ENCODE measurements at regions not wholly inside any gene's neighbourhood (a gene's known extent, or its start where the extent isn't known, plus 50 kb on each side); places are given as distances from the start of the nearest gene placed in this dataset.

DNA sequence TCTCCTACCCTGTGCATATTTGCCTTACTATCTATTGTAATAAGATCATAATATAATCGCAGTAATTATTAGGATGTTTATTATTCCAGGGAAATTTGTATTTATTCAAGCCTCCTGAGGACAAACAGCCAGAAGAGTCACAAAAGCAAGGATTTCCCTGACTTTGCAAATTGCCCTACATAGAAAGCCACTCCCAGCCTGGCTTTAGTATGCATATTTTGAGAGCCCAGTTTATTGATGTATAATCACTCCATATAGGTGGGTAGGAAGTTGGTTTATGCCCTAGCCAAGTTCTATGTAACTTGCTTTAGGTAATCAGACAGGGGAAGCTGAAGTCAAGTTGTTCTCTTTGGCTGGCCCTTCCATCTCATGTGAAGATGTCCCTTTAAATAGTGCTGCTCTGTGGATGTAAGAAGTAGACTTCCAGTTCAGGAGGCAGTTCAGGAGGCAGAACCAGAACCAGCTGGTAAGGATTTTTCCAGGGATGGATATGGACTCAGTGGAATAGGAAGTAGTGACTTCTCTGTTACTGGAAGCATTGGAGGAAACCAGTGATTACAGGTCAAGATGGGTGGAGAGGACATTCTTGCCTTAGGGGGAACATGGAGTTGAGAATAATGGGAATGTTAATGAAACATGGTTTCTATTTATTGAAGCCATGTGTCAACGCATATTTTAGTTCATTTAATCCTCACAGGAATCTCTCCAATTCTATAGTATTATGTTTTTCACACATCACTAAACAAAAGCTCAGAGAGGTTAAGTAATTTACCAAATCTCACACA, 70.5 kb upstream of the KIT start:
- no peak for FAIRE-seq
- Histone ChIP-seq H3K79me2 (ENCODE audit: control insufficient read depth, insufficient read depth, low read length) (no peaks in the 10 kb centered on the region), H3K36me3 (ENCODE audit: control insufficient read depth in 2 of 2, insufficient read depth in 2 of 2, low read length in 1 of 2) (no peaks in the 10 kb centered on the region), H3K9me3 (replicated peaks; ENCODE audit: control insufficient read depth, insufficient read depth, low read length) (no peaks in the 10 kb centered on the region), H2AFZ (ENCODE audit: control insufficient read depth, low read depth, low read length) (no peak overlapping the region), H3K27ac (ENCODE audit: control insufficient read depth, insufficient read depth) (no peak overlapping the region), H3K4me2 (ENCODE audit: control insufficient read depth, insufficient read depth) (no peak overlapping the region), H3K27me3 (replicated peaks in 1 of 2; ENCODE audit: control insufficient read depth in 2 of 2, insufficient read depth in 2 of 2, low read length in 1 of 2) (no peaks in the 10 kb centered on the region; a peak in 1 of 4 replicates), H4K20me1 (ENCODE audit: control insufficient read depth, insufficient read depth) (no peaks in the 10 kb centered on the region), H3K4me1 (ENCODE audit: control insufficient read depth, insufficient read depth, low read length) (no peaks in the 10 kb centered on the region), H3K4me3 (no peak overlapping the region), H3K9ac (ENCODE audit: control insufficient read depth, insufficient read depth, low read length) (no peak overlapping the region)
- RAD21 ChIA-PET (ENCODE audit: unreplicated experiment): no interaction called here
- ATAC-seq: no peak
- CTCF ChIA-PET: no interaction called here
- SMC1A ChIA-PET (ENCODE audit: uncharacterized antibody, unreplicated experiment): no interaction called here
- WGBS (ENCODE audit: insufficient coverage, insufficient replicate concordance, low lambda C conversion rate, missing lambda C conversion rate): 0% methylated on average over 2 of the region's 2 CpGs
- no peak for DNase-seq (ENCODE audit: low read depth, low spot score)
- TF ChIP-seq SP1 (IDR thresholded peaks at IDR 0.05; ENCODE audit: low read depth, low read length) (no peak), CHD2 (IDR thresholded peaks at IDR 0.05; ENCODE audit: borderline replicate concordance, low read depth, low read length) (no peak), FOXK2 (IDR thresholded peaks at IDR 0.05) (no peak), TCF12 (IDR thresholded peaks at IDR 0.05; ENCODE audit: low read depth, low read length) (no peak), ZSCAN29 (IDR thresholded peaks at IDR 0.05) (no peak)
- TF ChIP-seq, protein P1, sequence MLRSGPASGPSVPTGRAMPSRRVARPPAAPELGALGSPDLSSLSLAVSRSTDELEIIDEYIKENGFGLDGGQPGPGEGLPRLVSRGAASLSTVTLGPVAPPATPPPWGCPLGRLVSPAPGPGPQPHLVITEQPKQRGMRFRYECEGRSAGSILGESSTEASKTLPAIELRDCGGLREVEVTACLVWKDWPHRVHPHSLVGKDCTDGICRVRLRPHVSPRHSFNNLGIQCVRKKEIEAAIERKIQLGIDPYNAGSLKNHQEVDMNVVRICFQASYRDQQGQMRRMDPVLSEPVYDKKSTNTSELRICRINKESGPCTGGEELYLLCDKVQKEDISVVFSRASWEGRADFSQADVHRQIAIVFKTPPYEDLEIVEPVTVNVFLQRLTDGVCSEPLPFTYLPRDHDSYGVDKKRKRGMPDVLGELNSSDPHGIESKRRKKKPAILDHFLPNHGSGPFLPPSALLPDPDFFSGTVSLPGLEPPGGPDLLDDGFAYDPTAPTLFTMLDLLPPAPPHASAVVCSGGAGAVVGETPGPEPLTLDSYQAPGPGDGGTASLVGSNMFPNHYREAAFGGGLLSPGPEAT (IDR thresholded peaks at IDR 0.05; ENCODE audit: low read depth): no peak
- no TSS peak for BruUV-seq (replicated peaks)
- intact Hi-C loops (cut with micrococcal nuclease; ENCODE audit: unreplicated experiment): no loop called here
- in situ Hi-C loops (cut with MboI): loop anchor here (10.0 kb wide), 1 partner anchor 58 kb away; no protein-coding TSS in a partner anchor
- POLR2A ChIA-PET: no interaction called here

DNA sequence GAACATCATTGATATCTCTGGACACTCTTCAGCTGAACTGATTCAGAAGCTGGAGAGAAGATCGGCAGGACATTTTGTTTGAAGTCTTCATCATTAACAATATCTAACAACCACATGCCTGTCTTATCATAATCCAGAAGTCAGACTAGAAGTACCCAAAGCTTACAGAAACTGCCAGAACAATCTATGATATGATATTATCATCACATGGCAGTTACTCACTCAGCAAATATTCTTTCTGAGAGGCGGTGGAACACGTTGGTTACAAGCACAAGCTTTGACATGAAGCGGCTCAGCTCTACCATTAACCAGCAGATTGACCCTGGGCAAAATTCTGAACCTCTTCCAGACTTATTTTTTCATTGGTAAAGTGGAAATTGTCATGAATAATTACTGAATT, 69.4 kb upstream of the KIT start:
- no peaks in the 10 kb centered on the region for H3K79me2 ChIP-seq (ENCODE audit: control insufficient read depth, insufficient read depth, low read length)
- no peak overlapping the region for H3K27ac ChIP-seq (ENCODE audit: control insufficient read depth, insufficient read depth)
- no peak overlapping the region for H3K9ac ChIP-seq (ENCODE audit: control insufficient read depth, insufficient read depth, low read length)
- ChIA-PET RAD21 (ENCODE audit: unreplicated experiment) (no interaction called here), CTCF (no interaction called here), POLR2A (no interaction called here), SMC1A (ENCODE audit: uncharacterized antibody, unreplicated experiment) (no interaction called here)
- in situ Hi-C loops (cut with MboI) (loop anchor here (10.0 kb wide), 1 partner anchor 56 kb away; no protein-coding TSS in a partner anchor), intact Hi-C loops (cut with micrococcal nuclease; ENCODE audit: unreplicated experiment) (no loop called here)
- H3K4me2 ChIP-seq (ENCODE audit: control insufficient read depth, insufficient read depth): no peak overlapping the region
- 47% methylated on average over 4 of the region's 4 CpGs for WGBS (ENCODE audit: insufficient coverage, insufficient replicate concordance, low lambda C conversion rate, missing lambda C conversion rate)
- H3K27me3 ChIP-seq (replicated peaks in 1 of 2; ENCODE audit: control insufficient read depth in 2 of 2, insufficient read depth in 2 of 2, low read length in 1 of 2): no peaks in the 10 kb centered on the region; a peak in 1 of 4 replicates
- no peaks in the 10 kb centered on the region for H3K36me3 ChIP-seq (ENCODE audit: control insufficient read depth in 2 of 2, insufficient read depth in 2 of 2, low read length in 1 of 2)
- ATAC-seq (no peak), FAIRE-seq (no peak), DNase-seq (ENCODE audit: low read depth, low spot score) (no peak)
- TF ChIP-seq TBL1XR1 (IDR thresholded peaks at IDR 0.05; ENCODE audit: low read depth, low read length): no peak
- TF ChIP-seq POU2F2 (IDR thresholded peaks at IDR 0.05; ENCODE audit: borderline replicate concordance, low read depth, low read length): no peak
- TF ChIP-seq PAX5 (IDR thresholded peaks at IDR 0.05; ENCODE audit: borderline replicate concordance, low read depth, low read length): no peak
- no peak for TF ChIP-seq RAD51 (IDR thresholded peaks at IDR 0.05)
- TF ChIP-seq DPF2 (IDR thresholded peaks at IDR 0.05): no peak
- no peak for TF ChIP-seq STAT3 (IDR thresholded peaks at IDR 0.05; ENCODE audit: low read depth, low read length)
- no peaks in the 10 kb centered on the region for H3K4me1 ChIP-seq (ENCODE audit: control insufficient read depth, insufficient read depth, low read length)
- H3K4me3 ChIP-seq: no peak overlapping the region
- H3K9me3 ChIP-seq (replicated peaks; ENCODE audit: control insufficient read depth, insufficient read depth, low read length): no peaks in the 10 kb centered on the region
- no TSS peak for BruUV-seq (replicated peaks)
- H2AFZ ChIP-seq (ENCODE audit: control insufficient read depth, low read depth, low read length): no peak overlapping the region
- H4K20me1 ChIP-seq (ENCODE audit: control insufficient read depth, insufficient read depth): no peaks in the 10 kb centered on the region

Data from GM12878 (cell line).